OCI-M1 (cell line): ENCODE measurements at regions not wholly inside any gene's neighbourhood (a gene's known extent, or its start where the extent isn't known, plus 50 kb on each side); places are given as distances from the start of the nearest gene placed in this dataset.

Experiments used
- DNase-seq: peaks from one replicate; lab custom pipeline; 2025; lab: John Stamatoyannopoulos, UW

DNA sequence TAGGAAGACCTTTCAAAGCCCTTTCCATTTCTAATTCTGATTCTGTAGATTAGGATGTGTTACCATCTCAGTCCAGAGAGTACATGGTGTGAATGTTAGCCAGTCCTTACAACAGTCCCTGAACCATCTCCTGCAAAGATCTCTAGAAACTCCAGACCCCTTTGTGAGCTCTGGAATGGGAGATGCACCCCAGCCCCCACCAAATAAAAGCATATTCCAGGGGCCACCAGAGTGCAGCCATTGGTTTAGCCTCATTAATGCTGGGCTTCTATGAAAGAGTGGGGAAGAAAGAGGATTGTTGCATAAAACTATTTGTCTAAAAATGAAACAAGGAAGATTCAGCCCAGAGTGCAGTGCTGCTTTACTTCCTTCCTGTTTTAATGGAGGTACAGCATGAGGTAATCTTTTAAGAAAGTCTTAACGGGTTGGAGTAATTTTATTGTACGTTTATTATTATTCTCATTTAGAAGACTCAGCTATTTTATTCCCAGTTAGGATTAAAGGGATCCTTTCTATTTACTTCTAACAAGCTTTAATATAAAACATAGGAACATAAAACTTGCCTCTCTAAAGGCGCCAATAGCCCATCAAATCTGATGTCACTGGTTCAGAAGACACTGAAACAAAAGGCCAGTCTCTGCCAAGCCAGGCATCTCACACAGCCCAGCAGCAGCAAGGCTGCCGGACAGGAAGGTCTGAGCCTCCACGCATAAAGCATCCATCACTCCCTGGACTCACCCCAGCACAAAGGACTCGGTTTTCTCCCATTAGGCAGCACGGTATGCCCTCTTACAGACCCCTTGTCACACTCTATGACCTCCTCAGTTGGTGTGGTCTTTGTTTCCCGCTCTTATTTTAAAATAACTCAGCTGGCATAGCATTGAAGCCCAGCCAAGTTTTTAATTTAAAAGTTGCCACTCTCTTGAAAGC is 203.9 kb upstream of the BLID start:
- DNase-seq, result no peak

DNA sequence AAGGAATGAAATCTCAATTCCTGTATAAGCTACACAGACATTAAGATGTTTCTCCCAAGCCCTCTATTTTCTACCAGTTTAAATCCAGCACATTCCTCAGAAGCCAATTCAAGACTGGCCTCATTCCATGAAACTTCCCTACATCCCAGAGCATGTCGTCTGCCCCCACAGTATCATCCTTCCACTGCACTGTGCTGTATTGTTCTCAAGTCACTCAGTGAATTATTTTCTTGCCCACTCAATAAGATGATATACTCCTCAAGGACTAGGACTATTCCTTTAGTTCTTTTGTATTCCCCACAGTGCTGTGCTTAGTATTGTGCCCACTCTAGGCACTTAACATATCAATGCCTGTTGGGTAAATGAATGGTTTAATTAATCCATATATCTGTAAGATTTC is 203.1 kb upstream of the BLID start:
- DNase-seq, result no peak

DNA sequence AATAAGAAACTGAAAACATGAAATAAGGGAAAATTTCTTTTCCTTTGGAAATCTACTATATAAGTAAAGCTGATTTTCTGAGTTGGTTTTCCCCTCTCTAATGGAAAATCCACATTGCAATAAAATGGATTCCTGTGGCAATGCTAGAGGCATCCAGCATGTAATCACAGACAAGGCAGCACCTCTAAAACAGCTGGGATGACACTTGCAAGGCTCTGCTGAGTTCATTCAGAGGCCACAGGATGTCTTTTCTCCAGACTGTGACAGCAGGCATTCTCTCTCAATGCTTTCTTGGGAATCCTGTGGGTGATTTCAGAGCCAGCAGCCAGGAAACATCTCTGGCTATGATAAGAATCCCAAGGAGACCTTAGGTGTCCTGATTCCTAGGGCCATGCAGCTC is 201.3 kb upstream of the BLID start:
- DNase-seq, result no peak

DNA sequence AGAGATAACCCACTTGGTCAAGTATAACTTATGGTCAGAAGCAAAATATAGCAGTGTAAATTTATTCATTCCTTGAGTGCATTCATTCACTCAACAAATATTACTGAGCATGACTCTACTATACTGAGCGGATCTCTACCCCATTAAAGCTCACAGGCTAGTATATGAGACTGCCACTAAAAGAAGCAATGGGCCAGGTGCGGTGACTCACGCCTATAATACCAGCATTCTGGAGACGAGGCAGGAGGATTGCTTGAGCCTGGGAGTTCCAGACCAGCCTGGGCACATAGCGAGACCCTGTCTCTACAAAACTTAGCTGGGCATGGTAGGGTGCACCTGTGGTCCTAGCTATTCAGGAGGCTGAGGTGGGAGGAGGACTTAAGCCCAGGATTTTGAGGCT is 197.6 kb upstream of the BLID start:
- DNase-seq, result no peak

DNA sequence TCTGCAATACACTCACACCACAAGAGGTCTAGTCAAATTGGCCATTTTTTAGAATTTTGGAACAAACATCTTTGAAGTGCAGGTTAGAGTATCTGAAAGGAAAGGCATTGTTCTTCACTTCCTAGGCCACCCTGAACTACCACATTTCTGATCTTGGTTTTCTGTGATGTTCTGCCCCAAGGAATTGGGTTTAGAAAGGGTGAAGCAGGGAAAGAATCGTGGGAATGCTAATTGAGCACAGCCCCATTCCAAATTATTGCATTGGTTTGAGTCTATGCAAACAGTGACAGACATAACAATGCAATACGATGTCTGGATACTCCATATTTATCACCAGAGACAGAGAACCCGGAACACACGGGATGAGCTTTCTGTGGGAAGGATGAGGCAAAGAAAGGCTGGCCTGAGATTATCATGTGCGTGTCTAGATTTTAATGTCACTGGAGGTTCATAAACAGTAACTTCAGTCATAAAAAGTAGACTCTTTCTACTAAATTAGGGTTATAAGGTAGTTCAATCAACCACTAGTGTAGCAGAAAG is 195.3 kb upstream of the BLID start:
- no peak for DNase-seq

DNA sequence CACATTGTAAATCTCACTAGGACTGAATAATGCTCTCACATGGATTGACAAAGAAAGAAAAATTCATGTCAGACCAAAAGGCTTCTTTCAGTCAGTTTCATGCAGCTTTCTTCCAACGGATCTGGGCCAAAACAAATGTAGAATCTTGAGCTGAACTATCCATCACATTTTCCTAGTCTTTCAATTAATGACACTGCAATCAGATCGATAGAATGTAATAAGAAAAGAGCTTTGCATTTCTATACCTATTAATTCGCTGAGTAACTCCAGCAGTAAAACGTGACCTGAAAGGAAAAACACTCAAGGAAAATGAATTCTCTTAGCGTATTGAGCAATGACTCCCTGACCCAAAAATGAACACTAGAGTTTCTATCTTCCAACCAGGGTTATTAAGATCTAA is 194.8 kb upstream of the BLID start:
- no peak for DNase-seq

DNA sequence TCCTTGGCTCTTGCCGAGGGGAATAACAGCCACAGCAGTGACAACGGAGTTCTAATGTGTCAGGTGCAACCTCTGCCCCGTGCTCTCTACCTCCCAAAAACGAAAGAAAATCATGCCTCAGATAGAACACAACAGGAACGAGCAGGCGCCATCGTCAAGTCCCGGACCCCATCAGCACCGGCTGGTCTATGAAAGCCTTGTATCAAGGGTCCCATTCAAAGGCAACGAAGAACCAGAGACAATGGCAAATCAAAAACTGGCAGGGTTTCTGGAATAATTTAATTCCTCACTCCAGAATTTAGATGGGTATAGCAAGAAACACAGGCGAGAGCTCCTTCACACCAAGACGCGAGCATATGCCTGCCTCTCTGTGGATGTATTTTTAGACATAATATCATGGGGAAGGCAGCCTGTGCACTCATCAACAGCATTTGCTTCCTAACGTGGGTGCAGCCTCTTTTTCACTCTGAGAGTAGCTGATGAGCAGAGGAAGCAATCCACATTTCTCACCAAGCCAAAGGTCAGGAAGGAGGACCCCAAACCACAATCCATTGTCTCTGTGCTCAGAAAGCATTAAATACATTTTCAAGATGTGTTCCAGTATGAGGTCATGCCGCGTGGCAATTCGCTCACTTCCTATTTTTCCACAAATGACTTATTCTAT is 193.4 kb upstream of the BLID start:
- DNase-seq, result no peak

DNA sequence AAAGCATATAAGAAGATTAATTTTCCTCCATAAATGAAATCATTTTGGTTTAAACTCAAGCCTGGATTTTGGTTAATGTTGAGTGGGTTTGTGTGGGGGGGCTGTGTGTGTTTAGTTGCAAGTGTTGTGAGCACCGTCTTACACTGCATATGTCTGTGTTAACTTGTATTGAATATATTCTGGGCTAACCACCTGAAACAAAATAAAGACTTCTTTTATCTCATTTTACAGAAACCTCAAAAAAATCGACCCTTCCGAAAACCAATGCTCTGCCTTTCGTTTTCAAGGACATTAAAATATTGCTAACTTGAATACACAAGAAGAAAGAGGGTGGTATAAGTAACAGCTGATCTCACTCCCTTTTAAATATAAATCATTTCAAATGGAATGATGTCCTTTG is 192.2 kb upstream of the BLID start:
- no peak for DNase-seq

DNA sequence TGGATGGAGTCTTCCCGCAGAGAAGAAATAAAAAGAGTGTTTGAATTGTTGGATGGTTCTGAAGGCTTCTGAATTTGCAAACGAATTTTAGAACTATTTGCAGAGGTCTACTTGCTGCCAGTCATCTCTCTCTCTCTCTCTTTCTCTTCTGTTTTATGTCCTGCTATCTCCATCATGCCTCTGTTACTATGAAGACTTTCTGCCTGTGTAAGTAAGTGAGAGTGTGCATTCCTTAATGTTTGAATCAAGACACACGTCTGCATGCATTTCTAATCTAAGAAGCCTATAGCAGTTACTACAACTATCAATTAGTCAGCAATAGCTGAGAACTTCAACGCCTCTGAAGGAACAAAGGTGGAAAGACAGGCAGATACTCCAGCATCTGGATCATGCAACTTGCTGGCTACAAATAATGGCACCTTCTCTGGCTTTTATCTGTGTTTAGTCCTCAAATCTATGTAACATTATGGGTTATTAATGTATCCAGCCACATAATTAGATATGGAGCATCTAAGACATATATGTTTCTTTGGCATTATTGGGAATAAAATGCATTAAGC is 191.5 kb upstream of the BLID start:
- no peak for DNase-seq

DNA sequence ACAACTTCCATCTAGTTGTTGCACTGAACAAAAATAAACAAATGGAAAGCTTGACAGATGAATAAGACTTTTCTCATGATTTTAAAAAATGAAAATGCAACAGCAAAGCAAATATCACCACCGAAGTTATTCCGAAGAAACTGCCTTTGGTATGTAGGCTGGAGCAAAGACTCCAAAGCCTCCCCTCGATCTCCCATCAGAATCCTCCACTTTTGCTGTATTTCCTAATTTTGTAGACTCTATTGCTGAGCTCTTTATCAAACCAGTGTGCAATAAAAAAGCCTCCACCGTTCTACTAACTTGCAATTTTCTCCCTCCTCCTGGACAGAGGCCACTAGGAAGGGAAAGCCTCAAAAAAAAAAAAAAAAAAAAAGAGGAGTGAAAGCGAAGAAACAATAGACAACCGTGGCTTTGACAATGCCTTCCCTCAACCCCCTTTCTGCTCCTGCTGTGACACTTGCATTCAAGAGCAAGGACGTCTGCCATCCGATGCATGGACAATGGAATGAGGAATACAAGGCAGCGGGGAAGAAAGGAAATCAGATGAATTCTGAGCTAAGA is 190.9 kb upstream of the BLID start:
- DNase-seq, result no peak

DNA sequence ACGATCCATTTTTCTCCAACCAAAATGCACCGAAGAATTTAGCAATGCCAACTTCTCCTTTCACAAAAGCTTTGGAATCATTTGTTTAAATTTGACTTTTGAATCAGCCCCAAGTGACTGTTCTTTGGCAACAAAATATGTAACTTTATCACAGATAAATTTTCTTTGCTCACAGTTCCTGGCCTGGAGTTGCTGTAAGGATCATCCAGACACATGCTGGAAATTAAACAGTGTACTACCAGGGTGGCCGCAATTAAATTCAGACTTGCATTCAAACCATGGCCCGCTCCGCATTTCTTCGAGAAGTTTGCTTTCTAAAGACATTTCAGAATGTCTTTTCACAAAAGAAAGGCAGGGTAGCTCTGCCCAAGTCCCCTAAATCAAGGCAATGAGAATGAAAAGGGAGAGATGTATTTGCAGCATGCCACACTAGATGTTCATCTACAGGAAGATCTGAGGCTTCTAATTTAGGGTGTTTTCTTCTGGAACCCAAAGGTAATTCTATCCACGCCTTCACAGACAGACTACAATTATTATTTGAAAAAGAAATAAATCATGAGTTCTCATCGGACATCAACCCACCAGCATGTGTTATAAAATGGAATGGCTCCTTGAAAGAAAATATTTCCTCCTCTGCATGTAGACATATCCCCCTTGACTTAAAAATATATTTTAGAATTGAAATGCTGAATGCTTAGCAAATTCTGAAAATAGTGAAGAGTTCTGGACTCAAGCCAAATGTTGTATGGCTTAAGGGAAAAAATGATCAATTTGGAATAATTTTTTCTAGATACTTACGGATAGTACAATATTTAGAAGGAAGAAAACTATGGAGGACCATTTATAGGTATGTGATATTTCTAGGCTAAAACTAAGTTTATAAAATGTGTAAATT is 189.7 kb upstream of the BLID start:
- no peak for DNase-seq

DNA sequence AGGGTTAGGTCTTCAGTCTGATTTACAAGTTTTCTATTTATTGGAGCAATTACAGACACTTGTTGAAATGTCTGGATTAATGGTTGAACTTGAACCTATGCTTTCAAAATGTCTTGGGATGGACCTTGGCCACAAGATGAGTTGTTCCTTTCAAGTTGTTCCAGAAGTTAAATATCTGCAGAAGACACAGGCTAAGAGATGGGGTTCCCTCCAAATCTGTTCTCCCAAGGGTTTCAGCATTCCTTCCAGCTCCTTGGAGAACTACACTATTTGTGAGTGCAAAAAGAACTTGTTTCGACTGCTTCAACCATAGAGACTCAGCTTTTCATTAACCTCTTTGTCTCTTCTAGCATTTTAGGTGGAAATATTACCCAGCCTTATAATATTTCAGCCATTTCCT is 189.0 kb upstream of the BLID start:
- DNase-seq, result no peak

DNA sequence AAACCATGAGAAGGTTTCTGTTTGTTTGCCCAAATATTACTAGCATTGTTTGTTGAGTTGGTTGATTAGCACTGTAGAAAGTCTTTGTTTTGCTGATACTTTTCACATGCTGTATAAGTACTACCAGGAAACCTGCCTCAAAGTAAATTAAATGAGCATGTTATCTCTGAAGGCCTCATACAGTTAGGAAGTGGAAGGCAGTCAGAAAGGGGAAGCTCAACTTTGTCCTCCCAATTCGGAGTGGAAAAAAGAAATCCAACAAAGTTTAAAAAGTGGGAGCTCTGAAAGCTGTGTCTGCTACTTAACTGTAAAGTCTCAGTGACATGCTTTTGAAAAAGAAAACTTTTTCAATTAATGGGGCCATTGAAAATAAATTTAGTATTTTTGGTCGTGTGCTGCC is 188.3 kb upstream of the BLID start:
- DNase-seq, result peak; percentile 40

DNA sequence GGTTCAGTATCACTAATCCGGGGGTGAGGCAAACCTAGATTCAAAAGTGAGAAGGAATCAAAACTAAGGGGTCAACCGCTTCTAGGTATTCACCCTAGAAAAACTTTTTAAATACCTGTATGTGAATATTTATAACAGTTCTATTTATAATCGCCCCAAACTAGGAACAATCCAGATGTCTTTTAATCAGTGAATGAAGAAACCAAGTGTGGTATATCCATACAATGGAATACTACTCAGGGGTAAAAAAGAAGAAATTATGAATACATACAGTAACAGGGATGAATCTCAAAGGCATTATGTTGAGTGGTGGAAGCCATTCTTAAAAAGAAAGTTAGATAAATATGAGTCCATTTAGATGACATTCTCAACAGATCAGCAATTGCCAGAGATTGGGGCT is 178.0 kb upstream of the BLID start:
- DNase-seq, result no peak

DNA sequence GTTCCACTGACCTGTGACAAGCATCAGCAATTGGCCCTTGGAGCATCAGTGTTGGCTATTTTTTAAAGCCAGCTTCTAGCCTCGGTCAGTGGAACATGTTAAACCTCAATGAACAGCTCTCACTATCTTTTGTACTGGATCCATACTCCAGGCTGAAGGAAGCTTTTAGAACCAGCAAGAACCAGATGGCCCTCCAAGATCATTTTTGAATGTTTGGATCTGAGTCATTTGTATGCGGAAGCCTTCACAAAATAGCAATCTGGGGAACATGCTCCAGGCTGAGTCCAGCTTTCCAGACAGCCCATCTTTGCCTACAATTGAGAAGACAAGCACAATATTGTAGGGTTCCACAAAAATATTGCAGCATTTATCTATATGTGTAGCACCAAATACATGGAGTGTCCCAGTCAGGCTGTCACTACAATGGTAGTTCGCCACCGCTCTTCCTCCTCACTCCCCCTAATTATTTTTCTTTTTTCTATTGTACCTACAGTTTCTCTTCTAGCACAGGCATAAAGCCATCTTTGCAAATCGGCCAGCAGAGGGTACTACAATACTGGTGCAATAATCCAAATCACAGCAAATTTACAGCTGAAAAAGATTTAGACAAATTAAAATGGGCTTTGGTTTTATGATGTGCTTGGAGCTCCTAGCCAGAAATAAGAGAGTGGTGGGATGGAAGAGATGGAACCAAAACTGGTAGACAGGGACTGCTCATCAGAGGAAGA is 177.4 kb upstream of the BLID start:
- no peak for DNase-seq

DNA sequence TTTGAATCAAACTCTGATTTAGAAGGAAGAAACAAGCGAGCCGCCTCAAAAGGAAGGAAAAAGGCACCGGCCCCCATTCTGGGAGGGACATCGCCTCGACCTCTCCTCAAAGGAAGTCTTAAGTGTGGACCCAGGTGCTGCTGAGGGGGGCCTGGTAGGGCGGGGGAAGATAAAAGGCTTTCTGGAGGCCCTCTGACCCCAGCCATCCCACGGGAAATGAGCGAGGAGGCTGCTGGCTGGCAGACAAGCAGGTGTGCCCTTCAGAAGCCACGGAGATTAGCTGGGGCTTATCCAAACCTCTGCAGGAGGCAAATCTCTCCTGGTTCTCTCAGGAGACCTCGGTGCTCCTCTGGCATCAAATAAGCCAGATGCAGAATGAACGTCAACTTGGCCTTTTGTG is 171.4 kb upstream of the BLID start:
- DNase-seq, result no peak

DNA sequence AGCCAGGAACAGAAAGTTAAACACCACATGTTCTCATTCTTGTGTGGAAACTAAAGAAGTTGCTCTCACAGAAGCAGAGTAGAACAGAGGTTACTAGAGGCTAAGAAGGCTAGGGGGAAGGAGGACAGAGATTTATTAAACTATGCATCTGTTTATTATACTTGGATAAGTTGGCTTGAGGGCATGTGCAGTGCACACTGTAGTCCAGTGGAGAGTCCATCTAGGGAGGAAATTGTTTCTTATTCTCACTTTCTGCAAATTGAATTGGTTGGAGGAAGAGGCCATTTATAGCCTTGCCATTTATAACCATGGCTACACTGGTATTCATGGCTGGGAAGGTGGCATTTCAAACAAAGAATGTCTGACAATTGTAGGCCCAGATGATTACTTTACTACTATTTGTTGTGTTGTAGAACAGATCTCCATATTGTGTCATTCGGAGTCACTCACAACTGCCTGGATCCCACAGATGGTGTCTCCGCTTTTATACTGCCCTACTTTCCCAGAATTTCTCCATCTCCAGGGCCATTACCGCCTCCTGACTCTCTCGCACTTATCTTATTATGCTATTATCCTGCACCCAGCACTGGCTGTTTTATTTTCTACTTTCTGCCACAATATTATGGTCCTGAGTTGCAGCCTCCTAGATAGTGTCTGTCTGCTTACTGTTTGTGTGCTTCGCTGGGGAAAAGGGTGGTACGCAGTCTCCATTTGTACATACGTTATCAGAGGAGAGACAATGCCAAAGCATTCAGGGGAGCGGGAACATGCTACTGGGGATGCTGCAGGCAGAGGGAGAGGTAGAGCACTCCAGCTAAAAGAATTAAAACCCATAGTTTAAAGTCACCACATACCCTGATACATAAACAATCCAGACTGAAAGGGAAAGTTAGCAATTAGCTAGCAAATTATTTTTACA is 169.3 kb upstream of the BLID start:
- DNase-seq, result no peak

DNA sequence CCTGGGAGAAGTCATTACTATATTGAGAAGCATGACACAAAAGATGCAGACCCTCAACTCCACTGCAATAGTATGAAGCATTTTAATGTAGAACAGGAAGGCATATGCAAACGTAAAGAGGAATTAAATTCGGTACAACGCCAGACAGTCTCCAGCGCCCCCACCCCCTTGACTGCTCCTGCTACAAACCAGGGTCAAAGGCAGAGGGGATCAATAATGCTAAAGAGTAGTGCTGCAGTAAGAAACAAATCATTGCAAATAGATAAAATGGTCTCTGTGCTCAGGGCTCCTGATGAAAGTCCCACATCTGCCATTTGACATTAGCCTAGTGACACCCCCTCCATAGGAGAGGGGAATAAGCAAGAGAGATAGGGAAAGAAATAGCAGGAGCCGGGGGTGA is 164.9 kb upstream of the BLID start:
- no peak for DNase-seq

DNA sequence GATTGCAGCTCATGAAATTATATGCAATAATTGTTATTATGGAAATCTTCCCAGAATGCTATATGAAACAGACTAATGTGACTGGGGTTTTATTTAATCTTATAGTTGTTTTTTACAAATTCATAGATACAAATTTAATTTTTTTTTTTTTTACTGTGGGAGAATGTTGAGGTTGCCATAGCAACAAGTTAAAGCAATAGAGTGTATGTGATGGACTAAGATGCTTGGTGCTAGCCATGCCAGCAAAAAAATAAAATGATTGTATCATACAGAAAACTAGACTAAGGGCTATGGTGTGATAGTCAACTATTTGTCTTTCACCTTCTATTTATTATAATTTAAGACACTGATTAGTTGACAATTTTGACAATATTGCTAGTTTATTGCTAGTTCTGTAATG is 163.2 kb upstream of the BLID start:
- no peak for DNase-seq

DNA sequence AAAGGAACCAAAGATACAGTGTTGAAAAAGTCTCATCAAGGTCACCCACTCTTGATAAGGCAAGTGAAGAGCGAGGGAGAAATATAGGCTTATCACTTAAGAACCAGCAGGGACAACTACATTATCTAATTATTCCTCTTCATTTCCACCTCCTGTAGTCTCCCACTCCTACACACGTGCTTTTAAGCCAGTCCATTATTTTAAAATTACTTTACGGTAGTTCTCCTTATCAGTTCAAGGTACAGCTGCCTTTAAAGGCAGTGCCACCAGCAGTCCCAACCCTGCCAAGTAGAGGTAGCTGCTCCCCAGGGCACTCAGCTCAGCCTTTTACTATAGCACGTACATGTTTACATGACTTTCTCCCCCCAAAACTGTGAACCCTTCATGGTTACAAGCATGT is 161.5 kb upstream of the BLID start:
- no peak for DNase-seq
